ENCODE measurements at regions not wholly inside any gene's neighbourhood (a gene's known extent, or its start where the extent isn't known, plus 50 kb on each side); places are given as distances from the start of the nearest gene placed in this dataset.
"Not testable (repeated sequence)": the region's sequence is repeated elsewhere in the genome, so short reads cannot be mapped to it uniquely, and the experiment has no call there.

DNA sequence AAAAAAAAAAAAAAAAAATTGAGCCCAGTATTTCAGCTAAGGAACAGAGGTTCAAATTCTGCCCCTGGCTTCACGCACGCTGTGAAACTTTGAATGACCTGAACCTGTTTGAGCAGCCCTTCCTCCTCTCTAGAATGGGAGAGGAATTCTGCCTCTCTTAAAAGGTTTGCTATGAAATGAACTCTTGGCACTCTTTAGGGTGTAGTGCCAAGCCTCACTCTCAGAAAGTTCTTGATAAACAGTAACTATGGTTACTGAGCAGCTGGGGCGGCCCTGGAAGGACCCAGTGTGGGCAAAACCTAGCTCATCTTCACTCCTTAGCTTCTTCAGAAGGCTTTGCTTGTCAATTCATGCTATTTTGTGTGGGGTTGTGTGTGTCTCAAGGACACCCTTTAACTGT, 73.7 kb downstream of the GEMIN8 start:
- no peak for DNase-seq

DNA sequence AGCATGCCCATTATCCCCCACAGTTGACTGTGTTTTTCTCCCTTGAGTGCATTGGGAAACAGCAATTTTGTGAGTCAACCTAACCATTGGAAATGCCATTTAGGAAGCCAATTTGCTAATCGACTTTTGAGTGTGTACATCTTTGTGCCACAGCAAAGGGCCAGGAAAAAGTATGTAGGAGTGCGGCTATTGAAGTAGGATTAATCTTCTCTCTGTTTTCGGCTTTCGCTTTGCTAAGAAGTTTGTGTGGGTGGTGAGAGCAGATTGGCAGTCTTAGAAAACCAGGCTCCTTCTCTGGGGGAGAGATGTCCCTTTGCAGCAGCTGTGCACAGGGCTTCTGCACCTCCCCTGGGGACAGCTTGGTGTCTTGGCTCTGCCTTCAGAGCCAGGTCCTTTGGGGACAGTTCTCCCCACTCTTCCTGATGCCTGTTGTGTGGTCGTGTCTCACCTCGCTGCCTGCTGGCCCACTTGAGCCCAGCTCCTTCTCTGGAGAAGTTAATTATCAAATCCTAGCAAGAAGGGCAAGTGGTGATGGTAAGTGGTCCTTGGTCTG, 74.5 kb downstream of the GEMIN8 start:
- no peak for DNase-seq

DNA sequence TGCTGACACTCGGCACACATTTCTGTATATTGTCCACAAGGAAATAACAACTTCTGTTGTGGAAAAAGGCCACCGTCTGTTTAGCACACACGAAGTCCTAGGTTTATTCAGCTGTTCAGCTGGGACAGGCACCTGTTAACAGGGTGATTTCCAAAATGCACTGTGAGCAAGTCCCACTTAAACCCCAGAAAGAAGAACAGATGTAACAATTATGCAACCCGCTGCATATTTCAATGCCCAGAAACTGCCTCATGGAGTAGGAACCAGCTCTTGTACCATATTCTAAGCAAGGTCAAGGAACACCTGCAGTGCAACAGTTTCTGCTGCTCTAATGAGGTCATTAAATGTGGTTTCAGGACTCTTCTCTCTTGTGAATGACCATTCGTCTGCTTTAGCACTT, 77.1 kb downstream of the GEMIN8 start:
- no peak for DNase-seq

DNA sequence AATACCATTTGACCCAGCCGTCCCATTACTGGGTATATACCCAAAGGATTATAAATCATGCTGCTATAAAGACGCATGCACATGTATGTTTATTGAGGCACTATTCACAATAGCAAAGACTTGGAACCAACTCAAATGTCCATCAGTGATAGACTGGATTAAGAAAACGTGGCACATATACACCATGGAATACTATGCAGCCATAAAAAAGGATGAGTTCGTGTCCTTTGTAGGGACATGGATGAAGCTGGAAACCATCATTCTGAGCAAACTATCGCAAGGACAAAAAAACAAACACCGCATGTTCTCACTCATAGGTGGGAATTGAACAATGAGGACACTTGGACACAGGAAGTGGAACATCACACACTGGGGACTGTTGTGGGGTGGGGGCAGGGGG, 83.5 kb downstream of the GEMIN8 start:
- not testable (repeated sequence) for DNase-seq

DNA sequence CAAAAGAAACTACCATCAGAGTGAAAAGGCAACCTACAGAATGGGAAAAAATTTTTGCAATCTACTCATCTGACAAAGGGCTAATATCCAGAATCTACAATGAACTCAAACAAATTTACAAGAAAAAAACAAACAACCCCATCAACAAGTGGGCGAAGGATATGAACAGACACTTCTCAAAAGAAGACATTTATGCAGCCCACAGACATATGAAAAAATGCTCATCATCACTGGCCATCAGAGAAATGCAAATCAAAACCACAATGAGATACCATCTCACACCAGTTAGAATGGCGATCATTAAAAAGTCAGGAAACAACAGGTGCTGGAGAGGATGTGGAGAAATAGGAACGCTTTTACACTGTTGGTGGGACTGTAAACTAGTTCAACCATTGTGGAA, 83.9 kb downstream of the GEMIN8 start:
- DNase-seq: not testable (repeated sequence)

DNA sequence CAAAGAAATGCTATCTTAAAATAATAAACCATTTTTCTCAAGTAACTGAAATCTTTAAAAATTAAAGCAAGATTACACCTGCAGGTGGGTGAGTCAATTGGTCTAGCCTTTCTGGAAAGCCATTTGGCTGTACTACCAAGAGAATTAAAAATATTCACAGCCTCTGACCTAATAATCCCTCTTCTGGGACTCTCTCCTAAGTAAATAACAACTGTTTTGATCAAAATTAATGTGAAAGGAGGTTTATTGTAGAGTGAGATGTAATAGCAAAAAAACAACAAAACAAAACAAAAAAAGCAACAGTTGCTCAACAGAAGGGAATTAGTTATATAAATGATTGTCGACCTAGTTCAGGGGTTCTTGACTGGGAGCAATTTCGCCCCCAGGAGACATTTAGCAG, 89.0 kb downstream of the GEMIN8 start:
- DNase-seq: no peak

DNA sequence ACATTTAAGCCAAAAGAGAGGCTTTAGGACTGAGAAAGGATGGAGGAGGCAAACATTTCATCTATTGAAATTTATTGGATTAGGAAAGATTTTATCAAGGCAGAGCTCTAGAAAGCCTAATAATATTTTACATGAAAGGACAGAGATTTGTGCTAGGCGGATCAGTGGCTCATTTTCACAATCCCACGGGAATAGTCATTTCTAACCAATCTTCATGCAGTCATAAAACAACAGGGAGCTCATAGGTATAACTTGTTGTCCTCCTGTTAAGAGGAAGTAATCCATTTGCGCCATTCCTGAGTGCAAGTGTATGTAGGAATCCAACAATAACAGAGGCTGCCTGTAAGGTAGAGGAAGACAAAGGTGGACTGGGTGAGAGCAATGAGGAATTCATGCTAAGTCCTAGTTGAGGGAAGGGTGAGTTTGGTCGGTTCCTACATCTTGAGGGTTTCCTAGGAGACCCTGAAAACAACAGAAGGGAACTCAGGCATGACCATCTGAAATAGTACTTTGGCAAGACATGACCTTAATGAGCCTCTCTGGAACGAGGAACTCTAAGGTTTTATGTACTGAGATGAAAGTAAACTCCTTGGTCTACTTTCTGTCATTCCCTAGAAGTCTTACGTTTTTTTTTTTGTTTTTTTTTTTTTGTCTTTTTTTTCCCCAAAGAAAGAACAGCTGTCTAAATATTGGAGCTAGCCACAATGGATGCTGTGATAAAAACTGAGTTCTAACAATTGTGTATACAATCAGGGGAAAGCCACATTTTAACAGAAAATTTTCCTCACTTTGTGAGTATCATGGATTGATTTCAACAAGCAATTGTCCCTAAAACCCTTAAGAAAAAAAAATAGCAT, 89.7 kb downstream of the GEMIN8 start:
- DNase-seq: peak; percentile 11

DNA sequence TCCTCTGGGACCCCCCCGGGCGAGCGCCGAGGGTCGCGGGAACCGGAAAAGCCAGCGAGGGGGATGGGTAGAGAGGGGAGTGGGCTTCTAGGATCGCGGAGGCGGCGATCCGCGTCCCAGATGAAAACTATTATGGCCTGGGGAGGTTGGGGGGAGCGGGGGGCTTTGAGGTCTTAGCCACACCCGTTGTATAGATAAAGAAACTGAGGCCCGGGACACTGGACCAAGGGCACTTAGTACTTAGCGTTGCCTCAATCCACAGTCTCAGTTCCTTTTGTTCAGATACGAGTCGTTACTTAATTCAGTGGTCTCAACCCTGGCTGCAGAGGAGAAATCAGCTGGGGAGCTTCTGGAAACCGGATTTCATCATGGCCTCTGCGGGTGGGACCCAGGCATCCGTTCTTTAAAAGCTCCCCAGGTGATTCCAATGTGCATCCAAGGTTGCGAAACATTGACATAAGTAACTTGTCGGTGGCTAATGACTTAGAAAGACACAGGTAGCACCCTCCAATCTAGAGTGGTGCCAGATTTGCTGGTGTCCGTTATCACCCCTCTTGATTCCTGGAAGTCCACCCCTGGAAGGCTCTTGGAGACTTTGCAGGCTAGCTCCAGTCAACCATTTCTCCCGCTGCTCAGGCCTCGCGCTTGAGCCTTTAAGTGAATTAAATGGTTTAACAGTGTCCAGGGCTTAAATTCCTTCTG, 90.7 kb downstream of the GEMIN8 start:
- peak; percentile 28 for DNase-seq

DNA sequence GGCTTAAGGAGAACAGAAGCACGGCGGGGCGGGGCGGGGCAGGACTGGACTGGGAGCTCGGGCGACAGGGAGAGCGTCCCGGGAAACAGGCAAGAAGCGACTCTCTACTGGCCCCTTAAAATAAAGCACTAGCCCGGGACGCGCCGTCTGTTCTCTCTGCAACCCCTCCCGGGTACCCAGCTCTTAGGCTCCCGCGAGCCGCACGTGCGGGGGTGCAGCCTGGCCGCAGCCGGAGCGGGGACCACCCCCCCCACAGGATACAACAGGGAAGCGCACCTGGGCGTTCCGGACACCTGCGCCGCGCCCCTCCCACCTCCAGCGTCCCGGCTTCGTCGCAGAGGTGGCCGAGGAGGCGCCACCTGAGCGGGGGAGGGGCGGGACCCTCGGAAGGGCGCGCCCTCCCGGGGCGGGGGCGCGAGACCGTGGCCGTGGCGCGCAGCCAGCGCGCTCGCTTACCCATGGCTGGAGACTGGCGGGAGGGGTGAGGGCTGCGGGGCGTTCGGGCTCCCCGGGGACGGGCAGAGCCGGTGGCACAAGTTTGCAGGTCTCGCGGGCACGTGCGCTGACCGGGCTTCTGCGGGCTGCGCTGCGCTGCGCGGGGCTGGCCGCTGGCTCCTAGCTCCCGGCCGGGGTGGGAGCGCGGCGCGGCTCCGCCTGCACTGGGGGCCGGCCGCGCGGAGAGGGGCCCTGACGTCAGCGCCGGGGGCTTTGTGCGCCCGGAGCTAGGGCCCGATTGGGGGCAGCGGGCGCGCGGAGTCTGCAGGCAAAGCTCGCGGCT, 91.5 kb downstream of the GEMIN8 start:
- peak; percentile 61 for DNase-seq

DNA sequence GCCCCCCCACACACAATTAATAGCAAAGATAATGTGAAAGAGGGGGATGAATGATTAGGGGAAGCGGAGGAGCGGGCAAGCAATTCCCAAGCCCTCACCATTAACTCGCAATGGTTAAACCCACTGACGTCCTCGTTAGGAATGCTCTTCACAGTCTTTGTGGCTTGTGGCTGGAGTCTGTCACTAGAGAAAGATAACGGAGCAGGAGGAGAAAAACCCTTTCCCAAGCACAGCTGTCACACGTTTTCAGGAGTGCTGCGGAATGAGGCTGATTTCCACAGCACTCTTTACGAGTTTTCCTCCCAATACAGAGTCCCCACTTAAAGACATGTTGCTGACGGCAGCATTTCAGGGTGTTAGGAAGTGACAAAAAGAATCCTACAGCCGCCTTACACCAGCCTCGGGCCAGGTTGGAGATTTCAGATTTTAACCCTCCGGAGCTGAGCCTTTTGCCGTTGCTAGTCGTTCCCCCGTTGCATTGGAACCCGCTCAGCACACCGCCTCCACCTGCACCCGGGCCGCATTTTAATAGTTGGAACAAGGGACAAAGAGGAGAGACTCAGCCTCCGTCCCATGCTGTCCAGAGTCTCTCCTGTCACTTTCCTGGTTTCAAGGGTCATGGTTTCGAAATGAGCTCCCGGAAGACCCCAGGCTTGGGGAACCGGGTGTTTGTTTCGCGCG, 92.2 kb downstream of the GEMIN8 start:
- DNase-seq: peak; percentile 65

DNA sequence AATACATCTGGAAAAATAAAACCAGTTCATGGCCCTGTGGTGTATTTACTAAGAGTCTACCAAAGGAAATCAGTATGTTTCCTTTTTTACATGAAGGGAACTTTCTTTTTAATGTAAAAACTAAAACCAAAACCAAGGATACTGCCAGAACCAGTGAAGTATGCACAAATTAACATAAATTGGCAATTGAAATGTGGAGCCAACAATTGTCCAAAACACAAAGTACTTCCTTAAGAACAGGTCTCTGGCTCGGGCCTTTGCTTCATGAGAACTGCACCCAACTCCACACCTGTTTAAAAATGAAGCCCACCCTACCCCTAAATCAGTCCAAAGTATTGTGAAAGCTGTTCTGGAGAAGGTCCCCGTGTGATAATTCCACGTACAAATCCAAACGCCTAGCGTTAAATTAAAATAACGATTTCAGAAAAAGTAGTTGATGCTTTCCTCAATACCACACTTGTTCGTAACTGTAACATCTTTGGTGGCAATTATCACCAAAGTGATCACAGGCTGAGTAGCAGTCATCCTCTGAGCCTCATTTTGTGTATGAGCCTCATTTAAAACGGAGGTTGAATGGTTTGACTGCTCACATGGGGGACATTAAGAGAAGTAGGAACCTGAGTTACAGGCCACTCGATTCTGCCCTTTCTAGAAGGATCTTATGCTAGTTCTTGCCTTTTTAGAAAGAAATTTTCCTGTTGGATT, 93.0 kb downstream of the GEMIN8 start:
- DNase-seq: no peak

DNA sequence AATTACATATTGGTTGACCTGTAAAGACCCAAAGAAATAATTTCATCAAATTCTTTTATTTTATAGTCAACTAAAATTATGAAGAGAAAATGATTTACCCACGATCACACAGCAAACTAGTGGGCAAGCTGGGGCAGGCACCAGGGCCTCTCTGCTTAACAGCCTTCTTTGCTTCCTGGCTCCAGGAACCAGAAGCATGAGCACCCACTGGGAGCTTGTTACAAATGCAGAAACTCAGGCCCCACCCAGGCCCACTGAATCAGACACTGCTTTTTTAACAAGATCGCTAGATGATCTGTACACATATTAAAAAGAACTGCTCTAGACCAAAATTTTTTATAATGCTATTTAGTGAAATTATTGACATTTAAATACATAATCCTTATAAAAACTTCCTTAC, 95.0 kb downstream of the GEMIN8 start:
- no peak for DNase-seq

DNA sequence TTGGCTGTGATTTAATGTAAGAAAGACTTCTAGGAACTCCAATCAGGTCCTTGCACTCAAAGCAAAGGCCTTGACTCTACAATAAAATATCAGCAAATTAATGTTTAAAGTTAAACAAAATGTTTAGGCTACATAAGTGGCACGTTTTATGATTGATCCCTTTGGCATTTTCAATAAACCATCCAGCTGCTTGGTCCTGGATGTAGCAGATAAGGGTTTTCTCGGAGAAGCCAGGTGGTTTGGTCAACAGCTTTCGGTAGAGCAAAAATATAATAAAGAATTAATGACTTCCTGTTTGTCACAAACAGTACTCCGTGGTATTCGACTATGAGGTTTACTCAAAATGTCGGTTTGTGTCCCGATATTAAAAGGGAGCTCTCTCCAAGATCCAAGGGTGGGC, 95.8 kb downstream of the GEMIN8 start:
- DNase-seq: no peak

DNA sequence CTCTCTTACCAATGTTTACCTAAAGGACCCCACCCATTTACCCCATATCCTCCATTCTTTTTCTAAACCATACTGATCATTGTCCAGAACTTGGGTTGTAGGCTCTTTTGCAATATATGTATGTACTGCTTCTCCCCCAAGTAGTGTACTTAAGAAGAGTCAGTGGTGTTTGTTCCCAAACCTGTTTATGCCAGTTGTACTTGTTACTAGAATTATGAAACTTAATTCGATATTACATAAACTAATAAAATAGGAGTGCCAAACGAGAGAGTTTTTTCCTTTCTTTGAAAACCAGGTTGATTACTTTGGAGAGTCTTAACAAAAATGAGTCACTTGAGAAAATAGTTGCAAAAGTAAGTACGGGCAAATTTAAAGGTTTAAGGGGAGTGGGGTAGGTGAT, 96.3 kb downstream of the GEMIN8 start:
- DNase-seq: no peak

DNA sequence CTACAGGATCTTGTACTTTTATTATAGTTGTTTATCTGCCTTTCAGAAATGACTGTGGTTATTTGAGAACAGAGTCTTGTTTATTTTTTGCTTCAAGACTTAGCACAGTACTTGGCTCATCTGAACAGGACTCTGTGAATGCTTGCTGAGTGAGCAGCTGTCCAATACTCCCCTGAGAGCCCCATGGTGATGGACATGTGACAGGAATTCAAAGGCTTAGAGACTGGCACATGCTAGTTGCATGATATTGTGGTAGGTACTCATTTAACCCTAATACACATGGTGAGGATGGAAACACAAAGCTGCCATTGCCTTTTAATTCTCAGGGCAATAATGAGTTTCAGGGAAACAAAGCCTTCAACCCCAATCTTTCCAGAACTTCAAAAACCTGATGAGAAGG, 97.3 kb downstream of the GEMIN8 start:
- no peak for DNase-seq

DNA sequence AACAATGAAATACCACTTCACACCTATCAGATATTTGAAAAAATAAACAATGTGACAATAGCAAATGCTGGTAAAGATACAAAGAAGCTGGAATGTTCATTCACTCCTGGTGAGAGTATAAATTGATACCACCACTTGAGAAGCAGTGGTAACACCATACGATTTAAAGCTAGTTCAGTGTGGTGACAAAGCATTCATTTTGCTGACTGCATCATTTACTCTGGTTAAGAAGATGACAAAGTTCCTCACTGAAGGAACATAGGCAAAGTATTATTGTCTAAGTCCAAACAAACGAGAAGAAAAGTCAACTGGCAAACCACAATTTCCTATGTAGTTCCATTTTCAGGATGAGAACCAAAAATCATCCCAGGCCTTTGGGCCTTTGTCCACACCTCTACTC, 102.5 kb downstream of the GEMIN8 start:
- DNase-seq: no peak

DNA sequence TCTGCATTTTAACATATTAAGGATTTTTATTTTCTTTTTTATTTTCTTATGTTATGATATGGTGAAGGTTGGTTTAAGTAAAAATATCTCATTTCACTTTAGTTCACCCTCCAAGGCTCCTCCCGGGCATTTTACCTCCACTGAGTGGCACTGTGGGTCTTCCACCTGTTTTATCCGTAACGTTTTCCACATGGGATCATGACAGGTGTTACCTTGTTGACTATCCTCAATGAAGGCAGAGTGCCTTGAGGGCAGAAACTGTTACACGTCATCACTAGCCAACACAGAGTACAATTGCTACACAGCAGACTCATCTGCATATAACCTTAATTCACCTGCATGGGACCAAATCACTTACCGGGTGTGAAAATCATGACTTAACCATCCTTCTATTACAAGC, 105.8 kb downstream of the GEMIN8 start:
- DNase-seq: no peak

DNA sequence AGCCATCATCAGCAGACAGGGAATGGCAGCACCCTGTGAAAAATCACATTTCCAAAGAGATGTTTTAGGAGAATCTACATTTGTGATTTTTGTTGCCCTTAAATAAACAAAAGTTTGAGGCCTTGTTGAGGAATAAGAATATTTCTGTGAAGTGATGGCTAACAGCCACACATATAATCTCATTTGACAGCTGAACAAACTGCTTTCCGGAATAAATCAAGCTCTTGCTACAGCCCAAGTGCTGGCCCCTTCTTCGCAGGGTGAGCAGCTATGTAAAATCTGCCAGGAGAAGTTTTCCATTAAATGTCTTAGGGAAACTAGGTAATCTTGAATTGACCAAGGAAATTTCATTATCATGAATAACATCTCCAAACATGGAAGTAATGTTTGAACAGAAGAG, 106.4 kb upstream of the GPM6B start:
- DNase-seq: no peak

DNA sequence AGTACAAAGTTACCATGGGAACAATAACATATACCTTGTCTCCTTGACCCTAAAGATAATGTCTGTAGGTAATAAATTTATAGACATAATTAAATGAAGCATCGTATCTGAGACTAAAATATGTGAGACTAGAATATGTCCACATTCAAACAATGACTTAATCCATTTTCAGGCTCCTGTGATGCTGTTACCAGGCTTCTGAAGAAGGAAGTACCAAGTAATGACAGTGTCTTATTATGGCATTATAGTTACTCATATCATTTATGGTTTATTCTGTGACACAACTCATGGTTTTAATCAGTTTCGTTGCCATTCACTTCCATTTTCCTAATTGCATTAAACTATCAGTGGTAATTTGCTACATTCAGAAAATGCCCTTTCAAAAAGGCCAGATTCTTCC, 100.6 kb upstream of the GPM6B start:
- DNase-seq: no peak

DNA sequence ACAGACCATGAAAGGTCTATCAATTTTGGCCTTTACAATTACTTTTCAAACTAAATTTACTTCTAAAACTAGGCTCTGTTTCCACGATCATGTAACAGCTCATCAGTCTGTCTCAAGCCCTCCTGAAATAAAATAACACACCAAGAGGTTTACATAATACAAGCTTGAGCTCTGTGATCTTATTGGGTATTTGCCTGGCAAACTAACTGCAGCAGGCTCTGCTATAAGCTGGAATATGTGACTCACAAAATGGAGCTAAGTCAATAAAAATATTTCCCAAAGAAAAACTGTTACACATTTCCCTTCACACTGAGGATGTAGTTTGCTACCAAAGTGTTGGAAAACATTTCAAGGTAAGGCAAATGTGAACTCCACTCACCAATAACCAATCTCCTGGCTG, 94.7 kb upstream of the GPM6B start:
- DNase-seq: no peak

DNA sequence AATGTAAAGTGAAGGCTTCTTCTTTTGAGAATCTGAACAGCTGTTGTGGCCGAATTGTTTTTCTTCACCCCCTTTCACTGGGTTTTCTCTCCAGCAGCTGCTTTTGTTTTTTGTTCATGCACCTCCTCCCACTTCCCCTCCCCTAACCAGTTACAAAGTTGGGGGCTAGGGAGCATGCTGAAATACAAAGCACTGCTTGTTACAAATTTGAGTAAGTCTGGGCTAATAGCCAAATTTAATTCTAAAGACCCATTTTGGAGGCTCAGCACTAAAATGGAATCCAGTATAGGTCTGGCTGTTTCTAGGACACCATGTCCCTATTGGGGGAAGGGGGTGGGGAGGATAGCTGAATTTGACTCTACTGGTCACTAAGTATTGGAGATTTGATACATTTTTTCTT, 89.2 kb upstream of the GPM6B start:
- no peak for DNase-seq

DNA sequence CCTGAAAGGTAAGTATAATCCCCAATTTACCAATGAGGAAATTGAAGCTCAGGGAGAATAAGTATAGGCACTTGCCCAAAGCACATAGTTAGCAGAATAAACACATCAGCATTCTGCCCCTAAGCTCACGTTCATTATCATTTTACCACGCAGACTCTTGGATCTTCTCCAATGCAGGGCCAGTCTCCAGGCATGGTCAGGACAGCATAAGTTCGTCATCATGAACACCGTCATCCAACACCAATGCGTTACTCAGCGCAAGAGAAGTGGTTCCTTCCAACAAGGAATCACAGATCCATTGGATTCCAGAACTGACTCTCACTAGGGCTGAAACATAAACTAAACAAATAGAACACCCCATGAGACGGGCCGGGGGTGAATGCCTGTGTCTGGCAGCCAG, 86.5 kb upstream of the GPM6B start:
- no peak for DNase-seq
